K562 (cell line): ENCODE measurements at regions not wholly inside any gene's neighbourhood (a gene's known extent, or its start where the extent isn't known, plus 50 kb on each side); places are given as distances from the start of the nearest gene placed in this dataset.

Experiments used
- ATAC-seq: fragments of 200-7000 bp; cut with Tn5 transposase; 3 replicates; pipeline ENCODE4 v1.9.1; 2020; ENCODE audit warnings: moderate library complexity
- BruUV-seq: library from RNA; stranded (reverse); fragments of 400-500 nt; replicated peaks from 2 replicates; lab custom pipeline; 2021; lab: Mats Ljungman, UMichigan
- CTCF ChIA-PET: fragments of 300-600 bp; formaldehyde crosslinking; extraction: SDS; loops from one replicate; lab custom pipeline; 2021; ENCODE audit warnings: low intra/inter-chr PET ratio; lab: Yijun Ruan, JAX
- POLR2A ChIA-PET: fragments of 300-600, 350-650 bp; sonication (Branson Sonifier 250); formaldehyde crosslinking; extraction: SDS; loops from one replicate; lab custom pipeline; 2021; ENCODE audit warnings: antibody characterized with exemption, inconsistent platforms; lab: Yijun Ruan, JAX
- DNase-seq, 4 experiments: peaks; one replicate each; pipeline versions ENCODE4 v3.0.0 to v3.0.0-alpha.2; 2011 to 2018; ENCODE audit warnings: low spot score in 3 of 4, mixed read lengths in 3 of 4; ENCODE audit errors: extremely low read depth in 1 of 4
- FAIRE-seq: peaks from 2 replicates; lab custom pipeline; 2011; peaks lifted over from hg19 to GRCh38; lab: Jason Lieb, UNC
- H2AFZ ChIP-seq: 2 replicates; pipeline ENCODE4 v1.6.0; 2011; ENCODE audit warnings: low read depth, low read length, control low read depth, inconsistent platforms
- H3K27ac ChIP-seq: fragments of 200-600 bp; 3 replicates; pipeline ENCODE4 v1.8.0; 2011; ENCODE audit warnings: low read depth, mild to moderate bottlenecking, control low read depth, inconsistent platforms, low read length, moderate library complexity, mixed read lengths; ENCODE audit errors: extremely low read depth
- H3K27me3 ChIP-seq, 2 experiments: fragments of 300-600 bp in 1 of 2; 2 replicates in 1 of 2; 3 replicates in 1 of 2; pipeline versions ENCODE4 v1.6.0 to v1.8.0; 2011; ENCODE audit warnings: inconsistent platforms in 2 of 2, low read length in 2 of 2, mild to moderate bottlenecking in 1 of 2, mixed read lengths in 1 of 2, moderate library complexity in 1 of 2; ENCODE audit not compliant: control insufficient read depth in 2 of 2, insufficient read depth in 2 of 2
- H3K36me3 ChIP-seq: fragments of 300-600 bp; 3 replicates; pipeline ENCODE4 v1.8.0; 2011; ENCODE audit warnings: mild to moderate bottlenecking, low read length, inconsistent platforms; ENCODE audit not compliant: control insufficient read depth, insufficient read depth
- H3K4me1 ChIP-seq, 2 experiments: fragments of 200-600 bp in 1 of 2; replicated peaks in 1 of 2; 2 replicates in 1 of 2; 3 replicates in 1 of 2; pipeline versions ENCODE4 v1.5.1 to v1.8.0; 2011; ENCODE audit warnings: inconsistent platforms in 2 of 2, low read length in 2 of 2, mild to moderate bottlenecking in 1 of 2, mixed read lengths in 1 of 2, moderate library complexity in 1 of 2; ENCODE audit not compliant: control insufficient read depth in 2 of 2, insufficient read depth in 2 of 2
- H3K4me2 ChIP-seq: 2 replicates; pipeline ENCODE4 v1.6.1; 2011; ENCODE audit warnings: low read length, control low read depth, inconsistent platforms, mixed read lengths; ENCODE audit not compliant: insufficient read depth
- H3K4me3 ChIP-seq: fragments of 200-600 bp; sonication (generic), shearing (Covaris generic); 2 replicates; pipeline ENCODE4 v1.5.1; 2016; ENCODE audit warnings: control low read depth, inconsistent platforms
- H3K79me2 ChIP-seq: fragments of 200-600 bp; 3 replicates; pipeline ENCODE4 v1.8.0; 2011; ENCODE audit warnings: low read length, inconsistent platforms; ENCODE audit not compliant: control insufficient read depth, insufficient read depth
- H3K9ac ChIP-seq, 2 experiments: 2 replicates each; pipeline versions ENCODE4 v1.6.0 to v1.6.1; 2011; ENCODE audit warnings: low read depth in 2 of 2, low read length in 2 of 2, control low read depth in 1 of 2, inconsistent platforms in 1 of 2, mild to moderate bottlenecking in 1 of 2, mixed read lengths in 1 of 2; ENCODE audit not compliant: insufficient read depth in 1 of 2
- H3K9me1 ChIP-seq: one replicate; pipeline ENCODE4 v1.6.0; 2011; ENCODE audit warnings: inconsistent platforms, mild to moderate bottlenecking, low read length, moderate library complexity; ENCODE audit not compliant: control insufficient read depth, insufficient read depth
- H3K9me3 ChIP-seq: replicated peaks from 2 replicates; pipeline ENCODE4 v1.5.1; 2011; ENCODE audit warnings: low read depth, low read length, inconsistent platforms; ENCODE audit not compliant: control insufficient read depth, insufficient read depth
- H4K20me1 ChIP-seq: replicated peaks from 2 replicates; pipeline ENCODE4 v1.6.1; 2011; ENCODE audit warnings: low read length, inconsistent platforms, mixed read lengths; ENCODE audit not compliant: control insufficient read depth, insufficient read depth
- EP400 ChIP-seq: fragments of 450-650 bp; IDR thresholded peaks from 2 replicates; pipeline ENCODE4 v1.6.1; 2017; ENCODE audit warnings: antibody characterized with exemption, mild to moderate bottlenecking, moderate library complexity
- FOXK2 ChIP-seq, 2 experiments: fragments of 450-650 bp; IDR thresholded peaks in 1 of 2; conservative IDR thresholded peaks in 1 of 2; 2 replicates each; pipeline ENCODE4 v1.6.1; 2016; ENCODE audit warnings: low read depth in 2 of 2, mild to moderate bottlenecking in 1 of 2
- NRF1 ChIP-seq, 2 experiments: fragments of 450-650 bp; IDR thresholded peaks in 1 of 2; conservative IDR thresholded peaks in 1 of 2; 2 replicates each; pipeline ENCODE4 v1.6.1; 2014; ENCODE audit warnings: mild to moderate bottlenecking in 2 of 2
- POLR3G ChIP-seq: IDR thresholded peaks from 2 replicates; pipeline ENCODE4 v1.6.1; 2011; ENCODE audit not compliant: insufficient read length, insufficient replicate concordance; ENCODE audit errors: extremely low read depth
- RAD51 ChIP-seq: fragments of 450-650 bp; IDR thresholded peaks from 2 replicates; pipeline ENCODE4 v1.7.1; 2016; ENCODE audit warnings: low read depth, mild to moderate bottlenecking, borderline replicate concordance
- RBFOX2 ChIP-seq: fragments of 200-400 bp; formaldehyde crosslinking; IDR thresholded peaks from 2 replicates; pipeline ENCODE4 v1.6.1; 2017; ENCODE audit warnings: low read depth, mild to moderate bottlenecking, low read length, moderate library complexity
- RBM39 ChIP-seq: fragments of 200-400 bp; formaldehyde crosslinking; optimal IDR thresholded peaks from 2 replicates; pipeline ENCODE3; 2018; ENCODE audit warnings: low read depth, low read length
- SUPT5H ChIP-seq: fragments of 450-650 bp; IDR thresholded peaks from 2 replicates; pipeline ENCODE4 v1.6.1; 2016
- ZNF239 ChIP-seq: fragments of 250-450 bp; sonication (Bioruptor Pico); IDR thresholded peaks from 2 replicates; pipeline ENCODE4 v1.4.0; 2020; ENCODE audit warnings: mild to moderate bottlenecking
- ZNF311 ChIP-seq: fragments of 250-450 bp; sonication (Bioruptor Pico); IDR thresholded peaks from 2 replicates; pipeline ENCODE4 v1.4.0; 2020; ENCODE audit warnings: mild to moderate bottlenecking, moderate library complexity
- ZNF551 ChIP-seq: fragments of 250-450 bp; sonication (Bioruptor Pico); IDR thresholded peaks from 2 replicates; pipeline ENCODE4 v1.5.0; 2021; ENCODE audit warnings: mild to moderate bottlenecking, moderate library complexity
- WGBS: fragments of 100-300 bp; shearing (Covaris generic); methylation state at CpG from one replicate; pipeline ENCODE4 v1.1.6; 2016; ENCODE audit warnings: low coverage, mixed read lengths; ENCODE audit not compliant: insufficient coverage; ENCODE audit errors: missing lambda C conversion rate; 5-methylcytosine and 5-hydroxymethylcytosine counted together
- in situ Hi-C: fragments of 300-500 bp; cut with MboI; formaldehyde crosslinking; loops from 4 replicates; pipeline ENCODE4 v1.15.0; 2018; ENCODE audit warnings: inconsistent platforms, mixed read lengths
- intact Hi-C: fragments of 100-400 bp; cut with micrococcal nuclease; formaldehyde crosslinking; loops from 2 replicates; pipeline ENCODE4 v1.14.2; 2022
- TF ChIP-seq, protein P1 (sequence below): fragments of 250-450 bp; sonication (Bioruptor Pico); IDR thresholded peaks from 2 replicates; pipeline ENCODE4 v1.8.0; 2022; ENCODE audit warnings: moderate library complexity, mild to moderate bottlenecking, inconsistent platforms
- TF ChIP-seq, protein P2 (sequence below): fragments of 250-450 bp; sonication (Bioruptor Pico); IDR thresholded peaks from 2 replicates; pipeline ENCODE4 v1.5.0; 2020; ENCODE audit warnings: mild to moderate bottlenecking
- TF ChIP-seq, protein P3 (sequence below): sonication (generic); IDR thresholded peaks from 2 replicates; pipeline ENCODE4 v1.6.1; 2016
- TF ChIP-seq, protein P4 (sequence below): fragments of 450-650 bp; IDR thresholded peaks from 2 replicates; pipeline ENCODE4 v1.6.1; 2017; ENCODE audit warnings: antibody characterized with exemption
- TF ChIP-seq, protein P5 (sequence below), 2 experiments: IDR thresholded peaks in 1 of 2; conservative IDR thresholded peaks in 1 of 2; 2 replicates each; pipeline ENCODE4 v1.6.1; 2016; ENCODE audit warnings: low read depth in 2 of 2, mild to moderate bottlenecking in 1 of 2, missing compliant biosample characterization in 1 of 2, missing genetic modification characterization in 1 of 2, moderate library complexity in 1 of 2

DNA sequence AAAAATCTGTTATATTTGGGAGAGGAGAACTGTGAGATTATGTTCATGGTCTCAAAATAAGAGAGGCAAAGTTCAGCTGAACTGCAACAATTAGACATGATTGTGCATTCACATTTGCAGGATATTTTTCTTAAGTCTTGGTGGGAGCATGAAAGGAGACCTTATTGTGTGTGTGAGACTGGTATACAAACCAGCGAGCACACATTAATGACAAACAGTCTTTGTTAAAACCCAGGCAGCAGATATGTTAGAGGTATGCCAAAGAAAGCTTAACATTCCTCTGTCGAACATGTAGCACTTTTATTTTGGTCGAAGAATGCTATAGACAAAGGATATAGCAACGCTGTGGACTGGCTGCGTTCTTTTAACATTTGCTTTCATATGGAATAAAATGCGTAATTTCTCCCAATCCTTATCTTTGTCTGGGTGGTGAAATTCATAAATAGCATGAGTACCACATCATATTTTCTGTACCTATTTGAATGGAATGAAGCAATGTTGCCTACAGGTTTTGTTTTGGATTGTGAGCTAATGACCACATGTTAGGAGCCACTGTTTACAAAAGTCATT, 88.4 kb downstream of the ICOS start:
- in situ Hi-C loops, result no loop called here
- no peaks in the 10 kb centered on the region for H3K9me3 ChIP-seq
- 2% methylated on average over 6 of the region's 6 CpGs for WGBS
- H3K4me2 ChIP-seq, result no peak overlapping the region
- H4K20me1 ChIP-seq, result no peaks in the 10 kb centered on the region
- H2AFZ ChIP-seq, result no peak overlapping the region
- intact Hi-C loops, result no loop called here
- no peaks in the 10 kb centered on the region for H3K9me1 ChIP-seq
- no peaks in the 10 kb centered on the region for H3K4me1 ChIP-seq
- H3K27me3 ChIP-seq, result no peaks in the 10 kb centered on the region
- H3K79me2 ChIP-seq, result no peaks in the 10 kb centered on the region
- H3K36me3 ChIP-seq, result no peaks in the 10 kb centered on the region
- H3K27ac ChIP-seq, result no peak overlapping the region
- FAIRE-seq (no peak), ATAC-seq (no peak), DNase-seq (no peak)
- POLR2A ChIA-PET, result no interaction called here
- no peak overlapping the region for H3K4me3 ChIP-seq
- H3K9ac ChIP-seq, result no peak overlapping the region
- CTCF ChIA-PET, result no interaction called here
- no TSS peak for BruUV-seq
- TF ChIP-seq, protein P1, sequence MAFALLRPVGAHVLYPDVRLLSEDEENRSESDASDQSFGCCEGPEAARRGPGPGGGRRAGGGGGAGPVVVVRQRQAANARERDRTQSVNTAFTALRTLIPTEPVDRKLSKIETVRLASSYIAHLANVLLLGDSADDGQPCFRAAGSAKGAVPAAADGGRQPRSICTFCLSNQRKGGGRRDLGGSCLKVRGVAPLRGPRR, result no peak
- no peak for TF ChIP-seq RBM39
- TF ChIP-seq, protein P2, sequence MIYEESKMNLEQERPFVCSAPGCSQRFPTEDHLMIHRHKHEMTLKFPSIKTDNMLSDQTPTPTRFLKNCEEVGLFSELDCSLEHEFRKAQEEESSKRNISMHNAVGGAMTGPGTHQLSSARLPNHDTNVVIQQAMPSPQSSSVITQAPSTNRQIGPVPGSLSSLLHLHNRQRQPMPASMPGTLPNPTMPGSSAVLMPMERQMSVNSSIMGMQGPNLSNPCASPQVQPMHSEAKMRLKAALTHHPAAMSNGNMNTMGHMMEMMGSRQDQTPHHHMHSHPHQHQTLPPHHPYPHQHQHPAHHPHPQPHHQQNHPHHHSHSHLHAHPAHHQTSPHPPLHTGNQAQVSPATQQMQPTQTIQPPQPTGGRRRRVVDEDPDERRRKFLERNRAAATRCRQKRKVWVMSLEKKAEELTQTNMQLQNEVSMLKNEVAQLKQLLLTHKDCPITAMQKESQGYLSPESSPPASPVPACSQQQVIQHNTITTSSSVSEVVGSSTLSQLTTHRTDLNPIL (CRISPR knock-in tag), result no peak
- TF ChIP-seq SUPT5H, result no peak
- TF ChIP-seq FOXK2 (conservative IDR thresholded peaks at IDR 0.05 in 1 of 2, IDR thresholded peaks at IDR 0.05 in 1 of 2; ENCODE audit: low read depth in 2 of 2), result no peak
- no peak for TF ChIP-seq ZNF311 (CRISPR knock-in tag)
- TF ChIP-seq ZNF551 (CRISPR knock-in tag), result no peak
- TF ChIP-seq, protein P3, sequence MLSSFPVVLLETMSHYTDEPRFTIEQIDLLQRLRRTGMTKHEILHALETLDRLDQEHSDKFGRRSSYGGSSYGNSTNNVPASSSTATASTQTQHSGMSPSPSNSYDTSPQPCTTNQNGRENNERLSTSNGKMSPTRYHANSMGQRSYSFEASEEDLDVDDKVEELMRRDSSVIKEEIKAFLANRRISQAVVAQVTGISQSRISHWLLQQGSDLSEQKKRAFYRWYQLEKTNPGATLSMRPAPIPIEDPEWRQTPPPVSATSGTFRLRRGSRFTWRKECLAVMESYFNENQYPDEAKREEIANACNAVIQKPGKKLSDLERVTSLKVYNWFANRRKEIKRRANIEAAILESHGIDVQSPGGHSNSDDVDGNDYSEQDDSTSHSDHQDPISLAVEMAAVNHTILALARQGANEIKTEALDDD, result no peak
- TF ChIP-seq NRF1 (conservative IDR thresholded peaks at IDR 0.05 in 1 of 2, IDR thresholded peaks at IDR 0.05 in 1 of 2), result no peak
- no peak for TF ChIP-seq ZNF239 (CRISPR knock-in tag)
- TF ChIP-seq EP400, result no peak
- no peak for TF ChIP-seq RBFOX2
- TF ChIP-seq, protein P4, sequence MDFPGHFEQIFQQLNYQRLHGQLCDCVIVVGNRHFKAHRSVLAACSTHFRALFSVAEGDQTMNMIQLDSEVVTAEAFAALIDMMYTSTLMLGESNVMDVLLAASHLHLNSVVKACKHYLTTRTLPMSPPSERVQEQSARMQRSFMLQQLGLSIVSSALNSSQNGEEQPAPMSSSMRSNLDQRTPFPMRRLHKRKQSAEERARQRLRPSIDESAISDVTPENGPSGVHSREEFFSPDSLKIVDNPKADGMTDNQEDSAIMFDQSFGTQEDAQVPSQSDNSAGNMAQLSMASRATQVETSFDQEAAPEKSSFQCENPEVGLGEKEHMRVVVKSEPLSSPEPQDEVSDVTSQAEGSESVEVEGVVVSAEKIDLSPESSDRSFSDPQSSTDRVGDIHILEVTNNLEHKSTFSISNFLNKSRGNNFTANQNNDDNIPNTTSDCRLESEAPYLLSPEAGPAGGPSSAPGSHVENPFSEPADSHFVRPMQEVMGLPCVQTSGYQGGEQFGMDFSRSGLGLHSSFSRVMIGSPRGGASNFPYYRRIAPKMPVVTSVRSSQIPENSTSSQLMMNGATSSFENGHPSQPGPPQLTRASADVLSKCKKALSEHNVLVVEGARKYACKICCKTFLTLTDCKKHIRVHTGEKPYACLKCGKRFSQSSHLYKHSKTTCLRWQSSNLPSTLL, result no peak
- TF ChIP-seq RAD51, result no peak
- TF ChIP-seq, protein P5, sequence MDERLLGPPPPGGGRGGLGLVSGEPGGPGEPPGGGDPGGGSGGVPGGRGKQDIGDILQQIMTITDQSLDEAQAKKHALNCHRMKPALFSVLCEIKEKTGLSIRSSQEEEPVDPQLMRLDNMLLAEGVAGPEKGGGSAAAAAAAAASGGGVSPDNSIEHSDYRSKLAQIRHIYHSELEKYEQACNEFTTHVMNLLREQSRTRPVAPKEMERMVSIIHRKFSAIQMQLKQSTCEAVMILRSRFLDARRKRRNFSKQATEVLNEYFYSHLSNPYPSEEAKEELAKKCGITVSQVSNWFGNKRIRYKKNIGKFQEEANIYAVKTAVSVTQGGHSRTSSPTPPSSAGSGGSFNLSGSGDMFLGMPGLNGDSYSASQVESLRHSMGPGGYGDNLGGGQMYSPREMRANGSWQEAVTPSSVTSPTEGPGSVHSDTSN (CRISPR knock-in tag; IDR thresholded peaks at IDR 0.05; ENCODE audit: low read depth), result no peak
- TF ChIP-seq, protein P5 (tag; conservative IDR thresholded peaks at IDR 0.05; ENCODE audit: low read depth), result no peak
- TF ChIP-seq POLR3G, result no peak
